Dermis blood vessel endothelial cell (primary cell): ENCODE measurements at regions not wholly inside any gene's neighbourhood (a gene's known extent, or its start where the extent isn't known, plus 50 kb on each side); places are given as distances from the start of the nearest gene placed in this dataset.
A peak's percentile ranks its signal among the peaks of the same experiment; 100 is the strongest.

Experiments used
- DNase-seq: peaks from one replicate; pipeline ENCODE4 v3.0.0; 2010

- no peak for DNase-seq
These were observed 101.2 kb downstream of the TBX19 start for GRCh38 chr1:168381850-168382249.

- no peak for DNase-seq
These were observed 100.3 kb downstream of the TBX19 start for GRCh38 chr1:168380945-168381344.

- DNase-seq = no peak
These were observed 98.6 kb downstream of the TBX19 start for GRCh38 chr1:168379104-168379860.

- no peak for DNase-seq
These were observed 95.1 kb downstream of the TBX19 start for GRCh38 chr1:168375566-168376300.

- DNase-seq = no peak
These were observed 93.9 kb downstream of the TBX19 start for GRCh38 chr1:168374566-168374965.

- no peak for DNase-seq
These were observed 93.2 kb downstream of the TBX19 start for GRCh38 chr1:168373869-168374268.

GRCh38 chr1:168372861-168373371 is 92.2 kb downstream of the TBX19 start:
- DNase-seq = no peak

GRCh38 chr1:168372307-168372706 is 91.6 kb downstream of the TBX19 start:
- DNase-seq = no peak

- no peak for DNase-seq
These were observed 90.8 kb downstream of the TBX19 start for GRCh38 chr1:168371477-168371876.

GRCh38 chr1:168370586-168370985 is 89.9 kb downstream of the TBX19 start:
- DNase-seq = no peak

- no peak for DNase-seq
These were observed 89.0 kb downstream of the TBX19 start for GRCh38 chr1:168369655-168370054.

- DNase-seq = no peak
These were observed 87.5 kb downstream of the TBX19 start for GRCh38 chr1:168368131-168368530.

- DNase-seq = peak; percentile 5
These were observed 85.2 kb downstream of the TBX19 start for GRCh38 chr1:168365719-168366479.
